ENCODE measurements at regions not wholly inside any gene's neighbourhood (a gene's known extent, or its start where the extent isn't known, plus 50 kb on each side); places are given as distances from the start of the nearest gene placed in this dataset.

- Histone ChIP-seq H3K27me3 (ENCODE audit: control insufficient read depth, insufficient read depth, low read length) (no peaks in the 10 kb centered on the region), H3K4me3 (ENCODE audit: low read depth in 2 of 2, low read length in 2 of 2) (no peak overlapping the region), H3K27ac (ENCODE audit: low read length) (no peak overlapping the region), H3K36me3 (ENCODE audit: control insufficient read depth, insufficient read depth, low read length) (no peaks in the 10 kb centered on the region), H3K9me3 (ENCODE audit: control insufficient read depth, insufficient read depth, low read depth, low read length) (no peaks in the 10 kb centered on the region), H3K4me1 (ENCODE audit: control insufficient read depth, insufficient read depth, low read length) (no peaks in the 10 kb centered on the region)
- intact Hi-C loops (cut with micrococcal nuclease; ENCODE audit: unreplicated experiment): no loop called here
- DNase-seq (ENCODE audit: low read depth, low spot score): no peak
- in situ Hi-C loops (cut with HindIII; ENCODE audit: low pct_unique_long_range_greater_than_20kb, low sequenced_read_pairs): no loop called here
- POLR2A ChIA-PET: no interaction called here
- TF ChIP-seq REST (IDR thresholded peaks at IDR 0.05; ENCODE audit: insufficient read depth in 1 of 2, low read depth in 2 of 2, low read length in 1 of 2) (no peak), CTCF (IDR thresholded peaks at IDR 0.05) (no peak), SIN3A (IDR thresholded peaks at IDR 0.05; ENCODE audit: borderline replicate concordance, insufficient read depth, low read depth, low read length) (no peak), TCF7L2 (IDR thresholded peaks at IDR 0.05; ENCODE audit: low read depth, low read length) (no peak), POLR2AphosphoS5 (IDR thresholded peaks at IDR 0.05; ENCODE audit: low read depth, low read length) (no peak)
- BruUV-seq (replicated peaks): no TSS peak
- CTCF ChIA-PET: no interaction called here
- ATAC-seq: no peak
These were observed 230.7 kb downstream of the SHQ1 start for GRCh38 chr3:72617424-72618024.

GRCh38 chr3:72615776-72616175 lies 232.5 kb downstream of the SHQ1 start:
- Histone ChIP-seq H3K27me3 (ENCODE audit: control insufficient read depth, insufficient read depth, low read length) (no peaks in the 10 kb centered on the region), H3K9me3 (ENCODE audit: control insufficient read depth, insufficient read depth, low read depth, low read length) (no peaks in the 10 kb centered on the region), H3K36me3 (ENCODE audit: control insufficient read depth, insufficient read depth, low read length) (no peaks in the 10 kb centered on the region), H3K4me3 (ENCODE audit: low read depth in 2 of 2, low read length in 2 of 2) (no peak overlapping the region), H3K27ac (ENCODE audit: low read length) (no peak overlapping the region), H3K4me1 (ENCODE audit: control insufficient read depth, insufficient read depth, low read length) (no peaks in the 10 kb centered on the region)
- BruUV-seq (replicated peaks): no TSS peak
- TF ChIP-seq POLR2AphosphoS5 (IDR thresholded peaks at IDR 0.05; ENCODE audit: low read depth, low read length) (no peak), REST (IDR thresholded peaks at IDR 0.05; ENCODE audit: insufficient read depth in 1 of 2, low read depth in 2 of 2, low read length in 1 of 2) (no peak), TCF7L2 (IDR thresholded peaks at IDR 0.05; ENCODE audit: low read depth, low read length) (no peak), CTCF (IDR thresholded peaks at IDR 0.05) (no peak), SIN3A (IDR thresholded peaks at IDR 0.05; ENCODE audit: borderline replicate concordance, insufficient read depth, low read depth, low read length) (no peak)
- ATAC-seq (no peak), DNase-seq (ENCODE audit: low read depth, low spot score) (no peak)
- CTCF ChIA-PET: no interaction called here
- intact Hi-C loops (cut with micrococcal nuclease; ENCODE audit: unreplicated experiment) (no loop called here), in situ Hi-C loops (cut with HindIII; ENCODE audit: low pct_unique_long_range_greater_than_20kb, low sequenced_read_pairs) (no loop called here)
- POLR2A ChIA-PET: no interaction called here
